Dedifferentiated amniotic fluid mesenchymal stem cell (primary cell): ENCODE measurements at regions not wholly inside any gene's neighbourhood (a gene's known extent, or its start where the extent isn't known, plus 50 kb on each side); places are given as distances from the start of the nearest gene placed in this dataset.
"Not testable (repeated sequence)": the region's sequence is repeated elsewhere in the genome, so short reads cannot be mapped to it uniquely, and the experiment has no call there.

ENCODE experiments used
- DNase-seq: peaks from one replicate; pipeline ENCODE4 v3.0.0-alpha.2; 2016; ENCODE audit errors: extremely low spot score

- DNase-seq = no peak
Observed at GRCh38 chr3:30439451-30440053, 166.8 kb upstream of the TGFBR2 start.

DNA sequence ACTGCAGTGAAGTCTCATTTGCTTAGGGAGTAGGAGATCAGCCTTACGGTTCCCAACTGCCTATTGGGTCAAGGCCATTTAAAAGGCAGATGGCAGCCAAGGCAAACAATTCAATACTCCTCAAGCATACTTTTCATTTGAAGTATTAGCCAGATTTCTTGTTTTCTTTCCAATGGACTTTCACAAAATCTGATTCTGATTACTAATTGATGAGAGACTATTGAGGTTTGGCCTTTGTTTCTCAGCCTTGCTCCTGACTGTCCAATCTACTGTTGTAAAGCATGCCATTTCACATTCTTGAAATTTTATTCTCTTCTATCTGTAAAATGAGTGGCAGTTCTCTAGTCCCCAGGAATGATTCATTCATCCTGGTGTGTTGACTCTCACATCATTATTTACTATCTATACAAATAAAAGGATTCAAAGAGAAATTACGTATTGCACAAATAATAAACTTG is 166.2 kb upstream of the TGFBR2 start:
- no peak for DNase-seq

DNA sequence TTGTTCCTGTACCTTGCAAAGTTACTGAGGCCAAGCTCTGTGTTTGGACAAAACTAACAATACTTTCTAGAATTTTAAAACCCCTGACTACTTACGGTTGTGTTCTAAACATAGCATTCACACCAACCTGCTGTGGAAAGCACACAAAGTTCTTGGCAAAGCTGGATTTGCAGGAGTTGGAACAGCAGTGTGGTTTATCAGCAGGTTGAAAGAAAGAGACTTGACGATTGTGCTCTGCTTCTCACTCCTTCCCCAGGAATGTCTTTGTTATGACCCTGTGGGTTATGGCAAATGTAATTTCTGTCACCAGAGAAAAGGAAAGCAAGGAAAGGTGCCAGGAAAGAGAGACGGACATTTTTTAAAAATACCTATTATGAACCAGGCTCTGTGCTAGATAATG is 165.5 kb upstream of the TGFBR2 start:
- no peak for DNase-seq

- DNase-seq = no peak
Observed at GRCh38 chr3:30443756-30444673, 162.4 kb upstream of the TGFBR2 start.

DNA sequence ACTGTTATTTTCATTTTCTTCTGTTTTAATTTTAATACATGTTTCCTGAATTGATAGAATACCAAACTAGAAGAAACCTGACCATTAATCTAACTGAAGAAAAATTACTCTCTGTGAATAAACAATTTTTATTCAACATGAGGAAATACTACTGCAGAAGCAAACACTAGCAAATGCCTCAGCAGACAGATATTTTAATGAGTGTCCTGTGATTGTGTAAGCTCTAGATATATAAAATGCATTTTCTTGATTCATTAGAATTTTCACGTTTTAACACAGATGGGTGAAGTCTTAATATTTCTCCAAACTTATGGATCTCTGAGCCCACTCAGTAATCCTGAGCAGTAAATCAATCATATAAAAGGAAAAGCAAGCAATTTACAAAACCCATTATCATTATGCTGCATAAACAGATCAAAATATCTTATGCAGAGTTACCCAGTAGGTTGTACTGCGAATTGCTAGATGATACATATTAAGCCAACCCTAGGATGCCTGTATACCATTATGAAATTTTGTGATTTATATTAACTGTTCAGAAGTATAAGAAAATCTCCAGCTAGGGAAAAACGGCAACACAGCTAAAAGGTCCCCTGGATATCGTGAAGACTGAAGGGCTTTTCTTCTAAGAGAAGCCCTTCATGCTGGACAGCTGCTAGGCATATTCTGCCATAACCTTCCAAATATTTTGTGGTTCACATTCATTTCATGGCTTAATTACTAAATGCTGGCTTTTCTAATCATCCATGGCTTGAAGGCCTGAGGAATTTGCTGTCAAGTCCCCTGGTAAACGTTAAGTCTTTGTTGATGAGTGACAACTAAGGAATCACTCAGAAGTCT is 157.7 kb upstream of the TGFBR2 start:
- DNase-seq = no peak

GRCh38 chr3:30449290-30449632 is 157.1 kb upstream of the TGFBR2 start:
- DNase-seq = no peak

GRCh38 chr3:30452446-30452845 is 154.0 kb upstream of the TGFBR2 start:
- DNase-seq = no peak

DNA sequence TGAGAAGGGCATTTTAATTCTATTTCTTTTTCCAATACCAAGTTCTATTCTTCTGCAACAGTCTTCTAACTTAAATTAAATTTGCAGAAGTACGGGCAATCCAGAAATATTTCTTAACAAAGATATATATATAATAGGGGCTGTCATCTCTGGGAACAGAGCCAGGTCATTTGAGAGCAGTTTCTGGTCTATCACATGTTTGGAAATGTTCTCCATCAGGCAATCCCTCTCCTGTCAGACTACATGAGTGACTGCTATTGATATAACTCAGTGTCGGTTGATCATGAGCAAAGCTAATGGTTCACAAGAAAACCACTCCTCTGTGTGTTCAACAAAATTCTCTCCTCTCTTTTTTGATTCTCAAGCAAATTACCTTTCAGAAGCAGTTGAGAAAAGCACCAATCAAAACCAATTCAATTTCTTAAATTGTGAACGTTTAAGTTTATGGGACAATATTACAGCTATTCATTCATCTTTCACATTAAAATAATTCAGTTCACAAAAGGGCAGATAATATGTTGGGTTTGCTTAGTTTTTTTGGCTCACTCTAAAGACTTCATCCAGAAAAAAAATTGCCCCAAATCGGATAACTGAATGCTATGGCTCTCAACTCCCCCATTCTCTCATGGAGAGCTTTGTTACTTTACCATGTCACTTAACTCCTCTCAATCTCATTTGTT is 152.9 kb upstream of the TGFBR2 start:
- DNase-seq = no peak

GRCh38 chr3:30454636-30455035 is 151.8 kb upstream of the TGFBR2 start:
- DNase-seq = no peak

GRCh38 chr3:30455112-30455511 is 151.3 kb upstream of the TGFBR2 start:
- not testable (repeated sequence) for DNase-seq

GRCh38 chr3:30455840-30456239 is 150.6 kb upstream of the TGFBR2 start:
- no peak for DNase-seq

GRCh38 chr3:30456264-30456663 is 150.1 kb upstream of the TGFBR2 start:
- DNase-seq = no peak

- DNase-seq = no peak
Observed at GRCh38 chr3:30457081-30457480, 149.3 kb upstream of the TGFBR2 start.

GRCh38 chr3:30457726-30458125 is 148.7 kb upstream of the TGFBR2 start:
- no peak for DNase-seq

GRCh38 chr3:30458376-30459171 is 147.8 kb upstream of the TGFBR2 start:
- no peak for DNase-seq

DNA sequence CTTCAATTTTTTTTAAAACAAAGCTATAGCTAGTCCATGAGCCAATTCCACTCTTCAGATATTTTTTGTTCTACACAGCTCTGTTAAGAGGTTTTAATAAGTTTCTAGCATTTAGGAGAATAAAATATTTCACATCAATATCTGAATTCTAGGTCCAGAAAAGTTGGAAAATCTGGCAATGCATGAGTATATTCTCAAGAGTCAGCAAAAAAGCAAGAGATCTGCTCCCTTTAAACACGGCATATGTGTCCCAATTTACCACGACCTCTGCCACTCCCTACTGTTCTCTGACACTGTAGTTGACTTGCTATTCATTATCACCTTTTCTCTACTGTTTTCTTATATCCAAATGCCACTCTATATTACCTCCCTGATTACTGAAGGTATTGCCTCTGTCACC is 145.1 kb upstream of the TGFBR2 start:
- no peak for DNase-seq

GRCh38 chr3:30462721-30463470 is 143.5 kb upstream of the TGFBR2 start:
- DNase-seq = no peak

GRCh38 chr3:30464381-30464780 is 142.0 kb upstream of the TGFBR2 start:
- DNase-seq = no peak

- DNase-seq = no peak
Observed at GRCh38 chr3:30465454-30465853, 140.9 kb upstream of the TGFBR2 start.

DNA sequence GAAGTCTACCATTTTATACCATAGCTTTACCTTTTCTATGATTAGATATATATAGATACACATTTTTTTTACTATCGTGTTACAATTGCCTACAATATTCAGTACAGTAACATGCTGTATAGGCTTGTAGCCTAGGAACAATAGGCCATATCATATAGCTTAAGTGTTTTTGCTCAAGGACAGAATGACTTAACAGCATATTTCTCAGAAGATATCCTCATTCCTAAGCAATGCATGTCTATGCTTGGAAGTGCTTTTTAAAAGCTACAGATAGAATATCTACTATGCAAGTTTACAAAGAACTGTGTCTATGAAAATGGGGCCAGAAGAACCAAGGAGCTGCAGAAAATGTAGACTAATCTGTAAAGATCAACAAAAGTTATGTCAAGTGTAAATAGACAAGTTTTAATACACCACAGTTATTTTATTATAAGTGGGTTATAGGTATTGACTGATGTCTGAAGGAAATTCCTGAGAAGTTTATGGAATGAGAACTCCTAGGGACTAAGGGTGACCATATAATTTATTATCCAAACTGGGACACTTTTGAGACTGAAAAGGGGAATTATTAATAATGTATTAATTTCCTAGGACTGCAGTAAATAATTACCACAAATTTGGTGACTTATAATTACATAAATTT is 138.7 kb upstream of the TGFBR2 start:
- DNase-seq = peak; percentile 42
